ENCODE measurements at regions not wholly inside any gene's neighbourhood (a gene's known extent, or its start where the extent isn't known, plus 50 kb on each side); places are given as distances from the start of the nearest gene placed in this dataset.

DNA sequence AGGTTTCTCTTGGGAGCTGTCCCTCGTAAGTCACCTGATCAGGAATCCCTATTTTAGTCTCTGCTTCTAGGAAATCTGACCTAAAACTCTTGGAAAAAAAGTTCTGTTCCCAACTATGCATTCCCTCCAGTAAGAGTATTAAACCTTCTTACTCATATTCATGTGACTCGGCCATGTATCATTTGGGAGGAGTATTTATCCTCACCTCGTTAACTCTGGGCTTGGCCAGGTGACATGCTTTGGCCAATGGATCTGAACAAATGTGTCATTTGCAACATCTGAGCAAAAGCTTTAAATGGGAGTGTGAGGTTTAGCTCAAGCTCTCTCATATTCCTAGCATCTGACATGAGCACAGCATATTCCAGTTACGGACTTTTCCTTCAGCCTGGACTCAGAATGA lies 226.8 kb downstream of the NUAK1 start:
- Mint-ChIP-seq H3K4me3 (no peak overlapping the region), H3K9me3 (peaks cover 3% of the 10 kb centered on the region), H3K27ac (no peak overlapping the region), H3K27me3 (ENCODE audit: low read depth, poor library complexity) (no peaks in the 10 kb centered on the region), H3K36me3 (ENCODE audit: low read depth) (no peaks in the 10 kb centered on the region), H3K4me1 (no peaks in the 10 kb centered on the region)
- DNase-seq = no peak
- TF ChIP-seq, protein P1, sequence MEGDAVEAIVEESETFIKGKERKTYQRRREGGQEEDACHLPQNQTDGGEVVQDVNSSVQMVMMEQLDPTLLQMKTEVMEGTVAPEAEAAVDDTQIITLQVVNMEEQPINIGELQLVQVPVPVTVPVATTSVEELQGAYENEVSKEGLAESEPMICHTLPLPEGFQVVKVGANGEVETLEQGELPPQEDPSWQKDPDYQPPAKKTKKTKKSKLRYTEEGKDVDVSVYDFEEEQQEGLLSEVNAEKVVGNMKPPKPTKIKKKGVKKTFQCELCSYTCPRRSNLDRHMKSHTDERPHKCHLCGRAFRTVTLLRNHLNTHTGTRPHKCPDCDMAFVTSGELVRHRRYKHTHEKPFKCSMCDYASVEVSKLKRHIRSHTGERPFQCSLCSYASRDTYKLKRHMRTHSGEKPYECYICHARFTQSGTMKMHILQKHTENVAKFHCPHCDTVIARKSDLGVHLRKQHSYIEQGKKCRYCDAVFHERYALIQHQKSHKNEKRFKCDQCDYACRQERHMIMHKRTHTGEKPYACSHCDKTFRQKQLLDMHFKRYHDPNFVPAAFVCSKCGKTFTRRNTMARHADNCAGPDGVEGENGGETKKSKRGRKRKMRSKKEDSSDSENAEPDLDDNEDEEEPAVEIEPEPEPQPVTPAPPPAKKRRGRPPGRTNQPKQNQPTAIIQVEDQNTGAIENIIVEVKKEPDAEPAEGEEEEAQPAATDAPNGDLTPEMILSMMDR (IDR thresholded peaks at IDR 0.05) = no peak

DNA sequence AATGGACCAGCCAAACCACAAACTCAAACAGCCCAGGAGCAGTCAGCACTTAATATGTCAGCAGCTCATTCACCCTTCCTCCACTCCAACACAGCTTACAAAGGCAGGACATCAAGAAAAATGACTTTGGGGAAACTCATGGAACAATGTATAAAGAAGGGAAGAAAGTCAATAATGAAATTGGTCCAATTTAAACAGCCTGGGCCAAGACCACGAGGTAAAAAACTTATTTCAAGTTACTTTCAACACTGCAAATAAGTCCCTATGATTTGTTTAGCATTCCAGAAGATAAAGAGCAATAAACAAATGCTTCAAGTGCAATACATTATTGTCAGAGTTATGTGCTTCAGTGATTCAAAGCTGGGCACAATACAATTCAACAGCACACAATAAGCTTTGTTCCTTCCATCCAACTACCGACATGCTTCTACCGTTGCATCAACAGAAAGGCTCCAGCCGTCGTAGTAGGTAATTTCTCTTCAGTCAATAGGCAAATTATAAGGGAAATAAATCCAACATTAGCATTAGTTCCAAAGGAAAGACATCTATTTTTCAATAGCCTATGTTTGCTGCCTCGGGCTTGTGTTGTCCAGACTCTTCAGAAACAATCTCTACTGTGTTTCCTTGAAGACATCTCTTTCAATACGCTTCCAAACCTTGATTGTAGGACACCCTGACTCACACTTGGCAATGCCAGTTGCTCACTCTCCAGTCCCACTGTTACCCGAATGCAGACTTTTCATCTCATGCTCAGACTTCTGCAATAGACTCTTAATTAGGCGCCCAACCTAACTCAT lies 225.7 kb downstream of the NUAK1 start:
- TF ChIP-seq, protein P1 (IDR thresholded peaks at IDR 0.05) = no peak
- no peak for DNase-seq
- Mint-ChIP-seq H3K9me3 (peaks cover 3% of the 10 kb centered on the region), H3K4me3 (no peak overlapping the region), H3K27ac (no peak overlapping the region), H3K27me3 (ENCODE audit: low read depth, poor library complexity) (no peaks in the 10 kb centered on the region), H3K4me1 (no peaks in the 10 kb centered on the region), H3K36me3 (ENCODE audit: low read depth) (no peaks in the 10 kb centered on the region)

DNA sequence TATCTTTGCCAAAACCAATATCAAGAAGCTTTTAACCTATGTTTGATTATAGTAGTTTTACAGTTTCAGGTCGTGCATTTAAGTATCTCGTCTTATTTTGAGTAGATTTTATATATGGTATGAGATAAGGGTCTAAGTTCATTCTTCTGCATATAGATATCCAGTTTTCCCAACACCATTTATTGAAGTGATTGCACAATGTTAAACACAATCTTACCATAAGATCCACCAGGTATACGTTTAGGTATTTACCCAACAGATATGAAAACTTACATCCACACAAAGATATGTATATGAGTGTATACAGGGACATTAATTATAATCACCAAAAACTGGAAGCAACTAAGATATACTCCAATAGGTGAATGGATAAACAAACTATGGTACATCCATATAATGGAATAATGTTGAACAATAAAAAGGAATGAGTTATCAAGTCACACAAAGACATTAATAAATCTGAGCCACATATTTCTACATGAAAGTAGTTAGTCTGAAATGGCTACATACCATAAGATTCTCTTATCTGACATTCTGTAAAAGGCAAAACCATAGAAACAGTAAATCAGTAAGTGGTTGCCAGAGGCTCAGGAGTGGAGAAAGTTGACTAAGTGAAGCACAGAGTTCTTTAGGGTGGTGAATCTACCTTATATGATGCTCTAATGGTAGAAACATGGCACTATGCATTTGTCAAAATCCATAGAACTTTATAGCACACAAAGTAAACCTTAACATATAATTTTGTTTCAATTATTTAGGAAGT lies 222.6 kb downstream of the NUAK1 start:
- Mint-ChIP-seq H3K27me3 (ENCODE audit: low read depth, poor library complexity) (no peaks in the 10 kb centered on the region), H3K4me1 (peaks cover 7% of the 10 kb centered on the region), H3K9me3 (peaks cover 3% of the 10 kb centered on the region), H3K36me3 (ENCODE audit: low read depth) (no peaks in the 10 kb centered on the region), H3K27ac (no peak overlapping the region), H3K4me3 (no peak overlapping the region)
- DNase-seq = no peak
- TF ChIP-seq, protein P1 (IDR thresholded peaks at IDR 0.05) = no peak

DNA sequence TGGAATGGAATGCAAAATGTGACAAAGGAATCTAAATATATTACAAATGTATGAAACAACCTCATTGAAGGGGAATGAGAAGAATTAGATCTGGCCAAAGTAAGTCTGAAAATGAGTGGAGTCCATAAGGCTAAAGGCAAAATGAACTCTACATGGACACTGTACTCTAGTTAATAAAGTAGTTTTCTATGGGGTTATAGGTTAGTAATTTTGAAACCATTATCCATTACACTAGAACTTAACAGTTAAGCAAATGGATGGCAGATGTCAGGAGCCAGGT lies 222.1 kb downstream of the NUAK1 start:
- no peaks in the 10 kb centered on the region for H3K36me3 Mint-ChIP-seq (ENCODE audit: low read depth)
- H3K27ac Mint-ChIP-seq = no peak overlapping the region
- H3K27me3 Mint-ChIP-seq (ENCODE audit: low read depth, poor library complexity) = no peaks in the 10 kb centered on the region
- peaks cover 7% of the 10 kb centered on the region for H3K4me1 Mint-ChIP-seq
- no peak for DNase-seq
- TF ChIP-seq, protein P1 (IDR thresholded peaks at IDR 0.05) = no peak
- H3K4me3 Mint-ChIP-seq = no peak overlapping the region
- peaks cover 3% of the 10 kb centered on the region for H3K9me3 Mint-ChIP-seq

DNA sequence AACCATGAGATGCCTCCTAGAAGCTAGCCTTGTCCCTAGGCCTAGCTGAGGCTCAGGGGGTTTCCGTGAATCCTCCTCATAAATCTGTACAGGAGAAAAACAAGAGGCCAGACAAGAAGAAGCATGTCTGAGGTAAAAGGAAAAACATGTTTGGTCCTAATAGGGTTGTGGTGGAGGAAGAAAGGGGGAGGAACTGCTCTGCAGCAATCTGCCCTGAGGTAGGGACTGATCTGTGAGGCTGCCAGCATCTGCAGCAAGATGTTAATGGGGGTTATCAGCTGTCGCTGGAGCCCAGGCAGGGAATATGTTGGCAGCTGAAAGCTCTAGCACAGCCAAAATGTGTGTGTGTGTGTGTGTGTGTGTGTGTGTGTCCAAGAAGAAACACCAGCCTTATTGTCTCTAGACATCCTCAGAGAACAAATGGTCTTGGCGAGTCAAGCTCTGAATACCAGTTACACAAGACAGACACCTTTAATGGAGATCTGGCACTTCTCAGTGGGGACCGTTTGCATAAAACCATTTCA lies 218.5 kb downstream of the NUAK1 start:
- no peak overlapping the region for H3K27ac Mint-ChIP-seq

More for the DNA sequence above, 218.5 kb downstream of the NUAK1 start:
- Mint-ChIP-seq H3K27me3 (ENCODE audit: low read depth, poor library complexity) (no peaks in the 10 kb centered on the region), H3K4me1 (peaks cover 7% of the 10 kb centered on the region), H3K4me3 (no peak overlapping the region), H3K36me3 (ENCODE audit: low read depth) (no peaks in the 10 kb centered on the region), H3K9me3 (no peaks in the 10 kb centered on the region)
- no peak for DNase-seq
- TF ChIP-seq, protein P1 (IDR thresholded peaks at IDR 0.05) = no peak
